IPS-NIHi11 (cell line): ENCODE measurements at regions not wholly inside any gene's neighbourhood (a gene's known extent, or its start where the extent isn't known, plus 50 kb on each side); places are given as distances from the start of the nearest gene placed in this dataset.
"Not testable (repeated sequence)": the region's sequence is repeated elsewhere in the genome, so short reads cannot be mapped to it uniquely, and the experiment has no call there.

Source experiments
- DNase-seq: peaks from one replicate; pipeline ENCODE4 v3.0.0; 2012; ENCODE audit warnings: mixed read lengths, low spot score

DNA sequence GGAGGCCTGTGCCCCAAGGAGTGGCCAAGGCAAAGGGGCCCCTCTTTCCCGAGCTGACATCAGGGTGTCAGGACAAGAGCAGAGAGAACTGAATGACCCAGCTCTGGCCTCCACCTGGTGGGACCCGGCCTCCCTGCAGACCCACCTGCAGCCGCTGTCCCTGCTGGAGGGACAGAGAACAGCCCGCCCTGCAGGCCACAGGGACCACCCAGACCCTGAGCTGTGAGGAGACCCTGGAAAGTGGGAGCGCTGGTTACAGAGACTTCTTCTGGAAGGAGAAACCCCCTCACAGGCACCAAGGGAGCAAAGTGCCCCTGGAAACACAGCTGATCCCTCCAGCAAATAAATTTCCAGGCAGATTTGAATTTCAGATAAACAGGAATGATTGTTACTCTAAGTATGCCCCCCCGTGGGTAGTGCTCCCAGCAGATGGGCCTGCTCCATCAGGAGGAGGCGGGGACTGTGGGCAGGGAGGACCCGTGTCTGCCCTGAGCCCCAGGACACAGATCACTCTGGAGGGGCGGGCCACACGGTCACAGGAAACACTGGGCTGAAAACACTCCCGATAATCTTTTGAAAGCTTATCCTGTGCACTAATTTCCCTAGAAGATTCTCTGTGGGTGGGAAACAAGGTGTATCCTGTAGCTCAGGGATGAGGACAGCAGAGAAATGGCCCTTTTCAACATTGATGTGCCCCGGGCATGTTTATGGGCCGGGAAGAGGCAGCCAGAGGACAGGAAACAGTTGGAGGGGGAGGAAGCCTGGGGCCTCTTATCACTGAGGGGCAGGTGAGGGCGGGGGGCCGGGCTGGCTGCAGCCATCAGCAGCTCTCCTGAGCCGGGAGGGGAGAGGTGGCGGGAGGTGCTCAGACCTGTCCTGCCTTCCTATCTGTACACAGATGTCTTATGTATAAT is 276.0 kb downstream of the ADGRD1 start:
- peak; percentile 73 for DNase-seq

DNA sequence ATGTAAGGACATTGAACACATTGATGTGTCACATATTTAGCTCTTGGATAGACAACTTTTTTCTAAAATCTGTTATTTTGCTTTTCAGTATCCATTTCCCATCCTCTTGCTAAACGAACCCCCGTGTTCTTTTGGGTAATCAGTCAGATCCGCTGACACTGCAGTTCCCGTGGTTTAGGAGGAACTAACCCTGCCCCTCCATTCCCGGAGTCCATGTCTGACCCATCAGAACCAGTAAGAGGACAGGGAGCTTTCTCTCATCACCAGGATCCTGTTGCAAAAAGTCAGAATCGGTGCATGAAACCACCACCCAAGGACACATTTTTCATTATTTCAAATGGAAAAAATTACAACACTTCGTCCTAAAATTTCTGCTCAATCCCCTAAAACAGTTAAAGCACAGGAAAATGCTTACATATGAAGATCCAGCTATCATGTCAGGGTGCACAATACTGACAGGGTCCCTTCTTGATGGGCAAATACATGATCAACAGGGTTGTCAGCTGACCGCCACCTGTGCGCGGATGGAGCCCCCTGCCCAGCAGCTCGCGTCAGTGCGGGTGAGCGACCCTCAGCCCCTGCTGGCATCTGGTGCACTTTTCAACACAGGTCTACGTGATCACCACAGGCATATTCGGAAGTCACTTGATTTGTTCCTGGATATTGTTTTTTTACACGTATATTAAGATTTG is 276.8 kb downstream of the ADGRD1 start:
- no peak for DNase-seq

DNA sequence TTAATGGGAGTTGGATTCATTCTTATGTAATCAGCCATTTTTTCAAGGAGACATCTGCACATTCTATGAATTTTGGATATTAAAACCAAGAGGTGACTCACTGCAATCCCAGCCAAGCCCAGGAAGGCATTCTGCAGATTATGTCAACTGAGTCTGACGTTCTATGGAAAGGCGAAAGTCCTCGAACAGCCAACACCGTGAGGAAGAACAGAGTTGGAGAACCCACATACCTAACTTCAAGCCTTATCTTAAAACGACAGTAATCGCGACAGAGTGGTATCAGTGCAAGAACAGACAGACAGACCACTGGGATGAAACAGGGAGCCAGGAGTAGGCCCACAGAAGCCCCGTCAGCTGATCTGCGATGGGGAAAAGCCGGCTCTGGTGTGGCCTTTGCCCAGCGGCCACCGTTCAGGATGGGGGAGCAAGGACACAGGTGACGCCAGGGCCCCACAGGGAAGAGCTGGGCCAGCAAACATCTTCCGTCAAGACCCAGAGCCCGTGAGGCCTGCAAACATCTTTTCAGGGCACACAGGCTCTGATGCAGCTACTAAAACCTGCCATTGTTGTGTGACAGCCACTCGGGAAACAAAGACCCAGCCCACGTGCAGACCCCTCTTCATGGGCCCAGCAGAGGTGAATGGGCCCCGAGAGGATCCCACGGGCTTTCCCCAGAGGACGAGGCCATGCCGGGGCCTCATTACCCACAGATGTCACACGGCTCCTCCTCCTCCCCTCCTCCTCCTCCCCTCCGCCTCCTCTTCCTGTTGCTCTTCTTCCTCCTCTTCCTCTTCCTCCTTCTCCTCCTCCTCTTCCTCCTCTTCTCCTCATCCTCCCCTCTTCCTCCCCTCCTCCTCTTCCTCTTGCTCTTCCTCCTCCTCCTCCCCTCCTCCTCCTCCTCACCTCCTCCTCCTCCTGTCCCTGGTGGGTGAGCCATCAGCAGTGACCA is 277.6 kb downstream of the ADGRD1 start:
- no peak for DNase-seq

DNA sequence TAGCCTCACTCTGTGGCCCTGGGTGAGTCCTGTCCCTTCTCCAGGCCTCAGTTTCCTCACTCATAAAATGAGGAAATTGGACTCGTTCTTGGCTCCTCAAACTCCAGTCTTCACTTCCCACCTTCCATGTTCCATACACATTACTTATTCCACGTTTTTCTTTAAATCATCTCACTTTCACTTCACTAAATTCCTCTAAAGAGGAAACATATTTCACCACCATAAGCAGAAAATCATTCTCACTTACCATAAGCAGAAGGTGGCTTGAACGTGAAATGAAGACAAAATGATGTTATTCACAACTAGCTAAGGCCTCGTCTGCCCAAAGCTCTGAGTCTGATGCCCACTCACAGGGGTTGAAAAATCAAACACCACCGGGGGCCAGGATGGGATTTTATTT is 278.3 kb downstream of the ADGRD1 start:
- no peak for DNase-seq

- not testable (repeated sequence) for DNase-seq
These were observed 279.2 kb downstream of the ADGRD1 start for GRCh38 chr12:131232872-131233271.

DNA sequence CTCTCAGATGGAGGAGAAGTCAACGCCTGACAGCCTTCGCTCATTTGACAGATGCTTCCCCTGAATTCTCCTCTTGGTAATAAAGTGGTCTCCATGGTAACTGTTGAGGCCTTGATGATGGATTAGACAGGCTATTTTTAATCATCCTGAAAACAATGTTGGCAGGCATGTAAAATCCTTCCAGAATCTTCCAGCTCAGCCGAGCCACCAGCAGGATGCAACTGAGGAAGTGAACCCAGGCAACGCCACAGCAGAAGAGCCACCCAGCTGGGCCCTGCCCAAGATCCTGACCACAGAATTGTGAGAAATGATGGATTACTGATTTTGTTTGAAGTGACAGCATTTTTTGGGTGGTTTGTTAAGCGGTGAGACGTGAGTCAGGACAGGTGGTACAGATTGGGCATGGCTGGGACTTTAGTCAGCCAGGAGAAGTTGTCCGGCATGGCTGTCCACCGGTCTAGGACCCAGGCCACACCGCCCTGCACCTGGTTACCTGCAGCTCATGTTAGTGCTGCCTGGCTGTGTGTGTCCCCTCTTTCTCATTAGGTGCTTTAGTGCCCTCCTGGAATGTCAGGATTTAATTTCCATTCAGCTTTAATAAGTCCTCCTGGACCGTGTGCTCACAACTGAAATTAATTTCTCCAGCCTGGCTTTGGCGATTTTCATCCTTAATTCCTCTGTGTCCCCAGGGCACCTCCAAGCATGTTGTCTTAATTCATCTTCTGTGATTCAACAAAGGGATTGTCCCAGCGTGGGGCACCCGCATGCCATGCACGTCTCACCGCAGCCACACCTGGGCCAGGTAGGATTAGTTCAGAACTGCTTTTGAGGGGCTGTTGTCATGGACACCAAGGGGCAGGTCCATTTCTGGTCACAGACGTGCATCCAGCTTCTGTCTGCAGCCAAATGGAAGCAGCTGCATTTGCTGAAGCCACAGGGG is 280.4 kb downstream of the ADGRD1 start:
- not testable (repeated sequence) for DNase-seq

GRCh38 chr12:131234841-131235271 is 281.1 kb downstream of the ADGRD1 start:
- not testable (repeated sequence) for DNase-seq

DNA sequence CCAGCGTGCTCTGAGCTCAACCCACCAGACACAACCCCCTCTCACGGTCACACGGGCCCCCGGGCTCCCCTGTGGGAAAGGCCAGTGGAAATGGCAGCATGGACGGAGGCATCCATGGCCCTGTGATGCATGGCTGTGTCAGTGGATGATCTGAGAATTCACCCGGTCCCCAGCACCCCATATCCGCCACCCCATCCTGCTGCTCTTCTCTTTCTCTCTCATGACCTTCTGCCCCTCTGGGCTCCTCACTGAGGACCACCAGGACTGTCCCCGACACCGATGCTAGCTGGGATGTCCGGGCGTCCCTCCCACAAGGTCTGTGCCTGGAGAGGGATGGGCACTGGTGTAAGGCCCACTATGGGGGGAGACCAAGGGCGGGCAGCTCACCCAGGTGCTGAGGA is 282.2 kb downstream of the ADGRD1 start:
- no peak for DNase-seq

GRCh38 chr12:131239384-131240094 is 285.8 kb downstream of the ADGRD1 start:
- no peak for DNase-seq

GRCh38 chr12:131241517-131241916 is 287.8 kb downstream of the ADGRD1 start:
- no peak for DNase-seq

GRCh38 chr12:131242741-131243496 is 289.2 kb downstream of the ADGRD1 start:
- peak; percentile 73 for DNase-seq

DNA sequence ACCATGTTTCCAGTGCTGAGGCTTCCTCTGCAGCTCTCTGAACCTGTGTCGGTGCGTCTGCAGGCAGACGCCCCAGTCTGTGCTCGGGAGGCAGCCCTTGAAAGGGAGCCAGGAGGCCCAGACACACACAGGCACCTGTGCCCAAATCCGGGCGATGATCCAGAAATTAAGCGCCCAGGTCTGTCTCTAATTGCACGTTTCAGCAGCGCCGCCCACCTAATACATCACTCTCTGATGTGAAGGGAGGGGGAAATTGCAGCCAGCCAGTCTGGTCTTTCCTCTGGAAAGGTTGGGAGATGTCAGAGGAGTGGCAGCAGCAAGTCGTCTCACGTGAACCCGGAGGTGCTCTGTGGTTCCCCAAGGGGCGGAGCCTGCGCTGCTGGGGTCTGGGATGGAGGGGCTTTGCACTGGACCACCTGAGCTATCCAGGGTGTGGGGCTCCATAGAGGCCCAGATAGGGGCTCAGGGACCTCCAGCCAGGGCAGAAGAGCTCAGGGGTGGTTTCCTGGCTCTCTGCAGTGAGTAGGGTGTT is 290.5 kb downstream of the ADGRD1 start:
- DNase-seq, result not testable (repeated sequence)

- not testable (repeated sequence) for DNase-seq
These were observed 291.5 kb downstream of the ADGRD1 start for GRCh38 chr12:131245161-131245560.

GRCh38 chr12:131245564-131246355 is 292.1 kb downstream of the ADGRD1 start:
- DNase-seq, result no peak

- not testable (repeated sequence) for DNase-seq
These were observed 293.5 kb downstream of the ADGRD1 start for GRCh38 chr12:131247026-131247725.

- not testable (repeated sequence) for DNase-seq
These were observed 294.2 kb downstream of the ADGRD1 start for GRCh38 chr12:131247875-131248274.

- DNase-seq, result no peak
These were observed 295.7 kb downstream of the ADGRD1 start for GRCh38 chr12:131249246-131250027.
